Keratinocyte (primary cell): ENCODE measurements at regions not wholly inside any gene's neighbourhood (a gene's known extent, or its start where the extent isn't known, plus 50 kb on each side); places are given as distances from the start of the nearest gene placed in this dataset.

Source experiments
- EZH2 ChIP-seq: IDR thresholded peaks from one replicate; pipeline ENCODE4 v1.6.1; 2012; ENCODE audit warnings: inconsistent platforms, mild to moderate bottlenecking, low read length, moderate library complexity
- TF ChIP-seq, protein P1 (sequence below), 3 experiments: IDR thresholded peaks in 1 of 3; conservative IDR thresholded peaks in 1 of 3; optimal IDR thresholded peaks in 1 of 3; 2 replicates in 2 of 3; 3 replicates in 1 of 3; pipeline versions ENCODE3 to v1.5.1; 2011; ENCODE audit warnings: low read length in 3 of 3, mild to moderate bottlenecking in 3 of 3, moderate library complexity in 2 of 3, control low read depth in 1 of 3, inconsistent platforms in 1 of 3; ENCODE audit not compliant: insufficient read depth in 2 of 3; ENCODE audit errors: extremely low read depth in 1 of 3

DNA sequence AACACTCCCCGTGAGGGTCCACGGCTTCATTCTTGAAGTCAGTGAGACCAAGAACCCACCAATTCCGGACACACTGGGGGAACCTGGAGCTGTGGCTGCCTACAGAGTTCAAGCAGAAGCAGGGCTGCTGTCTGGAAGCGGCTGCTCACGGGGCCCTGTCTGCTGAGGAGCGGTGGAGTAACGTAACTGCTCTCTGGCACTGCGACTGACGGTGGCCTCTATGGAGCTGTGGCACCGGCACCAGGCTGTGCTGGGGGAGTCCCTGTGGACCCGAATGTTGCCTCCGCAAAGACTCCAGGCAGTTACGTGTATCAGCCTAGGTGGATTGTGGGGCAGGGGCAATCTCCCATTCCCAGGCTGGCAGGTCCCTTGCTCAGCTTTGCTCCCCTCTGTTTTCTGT is 703.3 kb upstream of the FRG1 start:
- TF ChIP-seq, protein P1, sequence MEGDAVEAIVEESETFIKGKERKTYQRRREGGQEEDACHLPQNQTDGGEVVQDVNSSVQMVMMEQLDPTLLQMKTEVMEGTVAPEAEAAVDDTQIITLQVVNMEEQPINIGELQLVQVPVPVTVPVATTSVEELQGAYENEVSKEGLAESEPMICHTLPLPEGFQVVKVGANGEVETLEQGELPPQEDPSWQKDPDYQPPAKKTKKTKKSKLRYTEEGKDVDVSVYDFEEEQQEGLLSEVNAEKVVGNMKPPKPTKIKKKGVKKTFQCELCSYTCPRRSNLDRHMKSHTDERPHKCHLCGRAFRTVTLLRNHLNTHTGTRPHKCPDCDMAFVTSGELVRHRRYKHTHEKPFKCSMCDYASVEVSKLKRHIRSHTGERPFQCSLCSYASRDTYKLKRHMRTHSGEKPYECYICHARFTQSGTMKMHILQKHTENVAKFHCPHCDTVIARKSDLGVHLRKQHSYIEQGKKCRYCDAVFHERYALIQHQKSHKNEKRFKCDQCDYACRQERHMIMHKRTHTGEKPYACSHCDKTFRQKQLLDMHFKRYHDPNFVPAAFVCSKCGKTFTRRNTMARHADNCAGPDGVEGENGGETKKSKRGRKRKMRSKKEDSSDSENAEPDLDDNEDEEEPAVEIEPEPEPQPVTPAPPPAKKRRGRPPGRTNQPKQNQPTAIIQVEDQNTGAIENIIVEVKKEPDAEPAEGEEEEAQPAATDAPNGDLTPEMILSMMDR (optimal IDR thresholded peaks at IDR 0.05 in 1 of 3, IDR thresholded peaks at IDR 0.05 in 1 of 3, conservative IDR thresholded peaks at IDR 0.05 in 1 of 3; ENCODE audit: extremely low read depth in 1 of 3, insufficient read depth in 2 of 3, low read length in 3 of 3), result no peak
- no peak for TF ChIP-seq EZH2
